Activated B cell treated with CpG ODN at 0.5 μM for 24 hours (primary cell): ENCODE measurements at regions not wholly inside any gene's neighbourhood (a gene's known extent, or its start where the extent isn't known, plus 50 kb on each side); places are given as distances from the start of the nearest gene placed in this dataset.

Source experiments
- ATAC-seq: fragments of 200-7000 bp; cut with Tn5 transposase; one replicate; pipeline ENCODE4 v1.10.0; 2021; ENCODE audit warnings: low read depth, mild to moderate bottlenecking, moderate library complexity
- CTCF ChIA-PET: fragments of 350-600 bp; sonication (Branson Sonifier 250); formaldehyde crosslinking; loops from one replicate; lab custom pipeline; 2021; ENCODE audit warnings: antibody characterized with exemption; lab: Charles Lee
- POLR2A ChIA-PET: fragments of 350-600 bp; sonication (Branson Sonifier 250); formaldehyde crosslinking; loops from one replicate; lab custom pipeline; 2021; ENCODE audit warnings: antibody characterized with exemption; lab: Charles Lee
- DNase-seq: peaks from one replicate; pipeline ENCODE4 v3.0.0; 2022
- H3K27ac Mint-ChIP-seq: one replicate; pipeline ENCODE4 v1.8.0; 2020; ENCODE audit warnings: mixed read lengths
- H3K27me3 Mint-ChIP-seq: one replicate; pipeline ENCODE4 v1.8.0; 2021; ENCODE audit warnings: mixed read lengths
- H3K36me3 Mint-ChIP-seq: one replicate; pipeline ENCODE4 v1.8.0; 2021; ENCODE audit warnings: low read depth, mixed read lengths
- H3K4me1 Mint-ChIP-seq: one replicate; pipeline ENCODE4 v1.8.0; 2021; ENCODE audit warnings: mixed read lengths
- H3K4me3 Mint-ChIP-seq: one replicate; pipeline ENCODE4 v1.8.0; 2020; ENCODE audit warnings: mild to moderate bottlenecking, mixed read lengths
- H3K9me3 Mint-ChIP-seq: one replicate; pipeline ENCODE4 v1.8.0; 2020; ENCODE audit warnings: mixed read lengths
- intact Hi-C: fragments of 100-400 bp; cut with micrococcal nuclease; formaldehyde crosslinking; loops from one replicate; pipeline ENCODE4 v1.15.1; 2024
- TF ChIP-seq, protein P1 (sequence below): fragments of 200-600 bp; IDR thresholded peaks from one replicate; pipeline ENCODE4 v1.8.0; 2022; ENCODE audit warnings: antibody characterized with exemption, mild to moderate bottlenecking

DNA sequence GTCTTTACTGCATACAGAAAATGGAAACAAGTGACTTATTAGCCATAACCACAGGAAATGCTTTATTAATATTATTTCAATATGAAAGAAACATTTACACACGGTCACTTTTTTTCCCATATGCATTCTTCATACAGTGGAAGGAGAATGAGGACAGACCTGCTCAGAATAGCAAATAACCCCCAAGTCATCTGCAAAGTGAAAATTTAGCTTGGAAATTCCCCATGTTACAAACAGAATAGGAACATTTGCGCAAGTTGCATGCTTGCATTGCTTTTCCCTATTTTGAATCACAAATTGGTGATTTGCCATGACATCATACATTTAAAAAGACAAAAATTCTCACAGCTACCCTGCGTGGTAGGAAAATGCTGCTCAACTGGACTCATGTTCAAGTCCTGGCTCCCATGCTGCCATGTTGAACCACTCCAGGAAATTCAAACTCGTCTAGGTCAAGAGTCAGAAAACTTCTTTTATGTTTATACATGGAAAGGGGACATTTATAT, 102.0 kb downstream of the GP2 start:
- peaks cover 6% of the 10 kb centered on the region for H3K9me3 Mint-ChIP-seq
- ChIA-PET POLR2A (no interaction called here), CTCF (no interaction called here)
- no peaks in the 10 kb centered on the region for H3K4me1 Mint-ChIP-seq
- no peak overlapping the region for H3K27ac Mint-ChIP-seq
- H3K4me3 Mint-ChIP-seq = no peak overlapping the region
- peaks cover 5% of the 10 kb centered on the region for H3K27me3 Mint-ChIP-seq
- ATAC-seq (no peak), DNase-seq (no peak)
- intact Hi-C loops = no loop called here
- TF ChIP-seq, protein P1, sequence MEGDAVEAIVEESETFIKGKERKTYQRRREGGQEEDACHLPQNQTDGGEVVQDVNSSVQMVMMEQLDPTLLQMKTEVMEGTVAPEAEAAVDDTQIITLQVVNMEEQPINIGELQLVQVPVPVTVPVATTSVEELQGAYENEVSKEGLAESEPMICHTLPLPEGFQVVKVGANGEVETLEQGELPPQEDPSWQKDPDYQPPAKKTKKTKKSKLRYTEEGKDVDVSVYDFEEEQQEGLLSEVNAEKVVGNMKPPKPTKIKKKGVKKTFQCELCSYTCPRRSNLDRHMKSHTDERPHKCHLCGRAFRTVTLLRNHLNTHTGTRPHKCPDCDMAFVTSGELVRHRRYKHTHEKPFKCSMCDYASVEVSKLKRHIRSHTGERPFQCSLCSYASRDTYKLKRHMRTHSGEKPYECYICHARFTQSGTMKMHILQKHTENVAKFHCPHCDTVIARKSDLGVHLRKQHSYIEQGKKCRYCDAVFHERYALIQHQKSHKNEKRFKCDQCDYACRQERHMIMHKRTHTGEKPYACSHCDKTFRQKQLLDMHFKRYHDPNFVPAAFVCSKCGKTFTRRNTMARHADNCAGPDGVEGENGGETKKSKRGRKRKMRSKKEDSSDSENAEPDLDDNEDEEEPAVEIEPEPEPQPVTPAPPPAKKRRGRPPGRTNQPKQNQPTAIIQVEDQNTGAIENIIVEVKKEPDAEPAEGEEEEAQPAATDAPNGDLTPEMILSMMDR = no peak
- no peaks in the 10 kb centered on the region for H3K36me3 Mint-ChIP-seq

GRCh38 chr16:20221208-20221607, 106.1 kb downstream of the GP2 start:
- H3K9me3 Mint-ChIP-seq = peaks cover 5% of the 10 kb centered on the region

DNA sequence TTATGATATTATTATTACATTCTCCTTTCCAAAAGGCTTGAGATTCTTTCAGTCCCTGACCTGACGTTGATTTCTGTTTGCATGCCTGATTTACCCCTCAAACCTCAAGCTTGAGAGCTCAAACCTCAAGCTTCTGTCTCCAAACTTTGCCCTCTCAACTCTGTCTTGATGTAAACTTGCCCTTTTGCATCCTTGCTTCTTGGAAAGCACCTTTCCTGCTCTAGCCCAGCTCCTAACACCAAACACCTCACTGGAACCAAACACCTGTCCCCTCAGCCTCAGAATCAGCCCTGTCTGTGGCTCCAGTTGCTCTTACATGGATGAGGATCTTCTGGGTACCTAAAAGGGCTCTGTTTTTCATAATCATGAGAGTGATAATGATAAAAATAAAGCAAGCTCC, 109.2 kb downstream of the GP2 start:
- no peaks in the 10 kb centered on the region for H3K36me3 Mint-ChIP-seq
- H3K4me3 Mint-ChIP-seq = no peak overlapping the region
- H3K27me3 Mint-ChIP-seq = peaks cover 9% of the 10 kb centered on the region
- ATAC-seq (no peak), DNase-seq (no peak)
- POLR2A ChIA-PET = interaction anchor here (0.6 kb wide), 1 partner anchor 496 kb away, joined by 4 read pairs; no protein-coding TSS in a partner anchor
- intact Hi-C loops = no loop called here
- TF ChIP-seq, protein P1 = no peak
- peaks cover 5% of the 10 kb centered on the region for H3K9me3 Mint-ChIP-seq
- no peaks in the 10 kb centered on the region for H3K4me1 Mint-ChIP-seq
- CTCF ChIA-PET = no interaction called here
- H3K27ac Mint-ChIP-seq = no peak overlapping the region

More at GRCh38 chr16:20221208-20221607, 106.1 kb downstream of the GP2 start:
- no peak for ATAC-seq
- H3K4me1 Mint-ChIP-seq = no peaks in the 10 kb centered on the region
- TF ChIP-seq, protein P1 = no peak
- H3K36me3 Mint-ChIP-seq = no peaks in the 10 kb centered on the region
- peaks cover 7% of the 10 kb centered on the region for H3K27me3 Mint-ChIP-seq
- intact Hi-C loops = no loop called here
- POLR2A ChIA-PET = no interaction called here
- no peak overlapping the region for H3K4me3 Mint-ChIP-seq
- DNase-seq = no peak
- CTCF ChIA-PET = no interaction called here
- no peak overlapping the region for H3K27ac Mint-ChIP-seq

DNA sequence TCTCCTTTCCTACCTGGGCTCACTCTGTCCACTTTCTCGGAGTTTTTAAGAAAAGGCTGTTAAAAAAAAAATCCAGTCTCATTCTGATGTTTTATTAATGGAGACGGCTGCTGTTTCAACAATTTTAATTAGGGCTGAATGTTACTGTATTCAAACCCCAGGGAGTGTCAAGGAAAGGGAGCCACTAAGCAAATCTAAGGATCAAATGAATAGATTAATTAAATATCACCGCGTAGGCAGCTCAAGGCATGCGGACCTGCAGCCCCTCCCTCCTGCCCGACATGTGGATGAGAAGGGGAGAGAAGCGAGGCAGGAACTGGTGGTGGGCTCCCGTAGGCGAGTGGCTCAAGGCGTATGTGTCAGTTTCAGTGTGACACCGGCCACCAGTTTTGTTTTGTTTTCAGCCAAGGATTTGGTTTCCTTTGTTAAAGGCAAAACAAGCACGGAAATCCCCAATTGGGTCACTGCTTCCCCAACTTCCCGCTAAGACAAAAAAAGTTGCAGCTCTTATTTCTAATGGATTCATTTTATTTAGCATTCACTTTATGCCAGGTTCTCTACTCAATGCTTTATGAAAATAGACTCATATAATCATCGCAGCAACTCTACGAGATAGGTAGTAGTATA, 110.6 kb downstream of the GP2 start:
- no peaks in the 10 kb centered on the region for H3K4me1 Mint-ChIP-seq

DNA sequence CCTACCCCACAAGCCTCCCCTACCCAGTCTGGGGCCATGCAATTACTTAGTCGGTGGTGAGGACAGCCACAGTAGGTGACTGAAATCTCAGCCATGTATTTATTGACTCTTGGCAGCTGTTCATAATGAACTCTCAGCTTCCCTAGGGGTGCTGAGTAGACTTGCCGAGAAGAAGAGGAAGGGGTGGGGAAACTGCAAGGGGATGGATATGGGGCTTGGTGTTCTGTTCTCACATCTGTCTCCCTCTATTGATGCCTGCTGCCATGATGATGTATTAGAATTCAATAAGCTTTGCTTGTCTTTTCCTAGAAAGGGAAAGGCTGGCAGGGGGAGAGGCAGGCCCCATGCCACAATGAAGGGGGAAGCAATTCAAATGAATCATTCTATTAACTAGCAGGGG, 112.9 kb downstream of the GP2 start:
- peaks cover 6% of the 10 kb centered on the region for H3K9me3 Mint-ChIP-seq
- intact Hi-C loops = no loop called here
- H3K27ac Mint-ChIP-seq = no peak overlapping the region
- no peaks in the 10 kb centered on the region for H3K4me1 Mint-ChIP-seq
- no peaks in the 10 kb centered on the region for H3K36me3 Mint-ChIP-seq
- POLR2A ChIA-PET = no interaction called here
- CTCF ChIA-PET = no interaction called here
- ATAC-seq (no peak), DNase-seq (no peak)
- H3K27me3 Mint-ChIP-seq = peaks cover 7% of the 10 kb centered on the region
- no peak overlapping the region for H3K4me3 Mint-ChIP-seq
- TF ChIP-seq, protein P1 = no peak

More for the DNA sequence above, 110.6 kb downstream of the GP2 start:
- H3K36me3 Mint-ChIP-seq = no peaks in the 10 kb centered on the region
- ATAC-seq = no peak
- no peak for DNase-seq
- intact Hi-C loops = no loop called here
- H3K27ac Mint-ChIP-seq = no peak overlapping the region
- CTCF ChIA-PET = no interaction called here
- POLR2A ChIA-PET = no interaction called here
- TF ChIP-seq, protein P1 = no peak
- no peak overlapping the region for H3K4me3 Mint-ChIP-seq
- H3K27me3 Mint-ChIP-seq = peaks cover 9% of the 10 kb centered on the region
- peaks cover 5% of the 10 kb centered on the region for H3K9me3 Mint-ChIP-seq
